ENCODE measurements at regions not wholly inside any gene's neighbourhood (a gene's known extent, or its start where the extent isn't known, plus 50 kb on each side); places are given as distances from the start of the nearest gene placed in this dataset.

DNA sequence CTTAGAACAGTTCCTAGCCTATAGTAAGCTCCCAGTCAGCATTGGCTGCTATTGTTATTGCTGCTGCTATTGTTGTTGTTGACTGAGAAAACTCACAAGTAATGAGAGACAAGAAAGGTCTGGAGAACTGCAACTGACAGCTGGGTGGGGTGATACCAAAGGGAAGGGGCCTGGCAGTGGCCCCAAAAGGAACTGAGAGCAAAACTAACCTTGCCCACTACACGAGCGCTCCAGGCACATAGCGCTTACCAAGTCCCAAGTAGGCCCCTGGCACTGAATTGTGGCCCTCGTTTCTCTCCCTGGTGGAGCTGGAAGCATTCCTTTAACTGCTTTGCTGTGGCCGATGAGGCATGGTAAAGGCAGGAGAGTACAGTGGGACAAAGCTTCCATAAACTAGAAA, 59.7 kb downstream of the KCTD12 start:
- TF ChIP-seq YY1 (IDR thresholded peaks at IDR 0.05) (no peak), CTCF (IDR thresholded peaks at IDR 0.05; ENCODE audit: low read depth, low read length, missing input control) (no peak), FOXA1 (IDR thresholded peaks at IDR 0.05) (no peak), RAD21 (IDR thresholded peaks at IDR 0.05) (no peak), GABPA (IDR thresholded peaks at IDR 0.05 in 1 of 2, conservative IDR thresholded peaks at IDR 0.05 in 1 of 2) (no peak), HNF4A (conservative IDR thresholded peaks at IDR 0.05) (no peak), REST (IDR thresholded peaks at IDR 0.05) (no peak), NR2F2 (IDR thresholded peaks at IDR 0.05) (no peak), ATF3 (IDR thresholded peaks at IDR 0.05) (no peak), RXRA (IDR thresholded peaks at IDR 0.05) (no peak), TAF1 (conservative IDR thresholded peaks at IDR 0.05) (no peak), JUND (IDR thresholded peaks at IDR 0.05) (no peak), FOXA2 (IDR thresholded peaks at IDR 0.05) (no peak)
- TF ChIP-seq, protein P1, sequence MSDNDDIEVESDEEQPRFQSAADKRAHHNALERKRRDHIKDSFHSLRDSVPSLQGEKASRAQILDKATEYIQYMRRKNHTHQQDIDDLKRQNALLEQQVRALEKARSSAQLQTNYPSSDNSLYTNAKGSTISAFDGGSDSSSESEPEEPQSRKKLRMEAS (IDR thresholded peaks at IDR 0.05) = no peak

Data from liver (tissue), 3 donors.